ENCODE measurements at regions not wholly inside any gene's neighbourhood (a gene's known extent, or its start where the extent isn't known, plus 50 kb on each side); places are given as distances from the start of the nearest gene placed in this dataset.
"Not testable (repeated sequence)": the region's sequence is repeated elsewhere in the genome, so short reads cannot be mapped to it uniquely, and the experiment has no call there.

DNA sequence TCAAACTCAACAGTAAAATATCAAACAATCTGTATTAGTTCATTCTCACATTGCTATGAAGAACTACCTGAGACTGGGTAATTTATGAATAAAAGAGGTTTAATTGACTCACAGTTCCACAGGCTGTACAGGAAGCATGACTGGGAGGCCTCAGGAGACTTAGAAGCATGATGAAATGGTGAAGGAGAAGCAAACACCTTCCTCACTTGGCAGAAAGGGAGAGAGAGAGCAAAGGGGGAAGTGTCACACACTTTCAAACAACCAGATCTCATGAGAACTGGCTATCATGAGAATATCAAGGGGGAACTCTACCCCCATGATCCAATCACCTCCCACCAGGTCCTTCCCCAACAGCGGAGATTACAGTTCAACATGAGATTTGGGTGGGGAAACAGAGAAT is 198.5 kb upstream of the CRIM1 start:
- not testable (repeated sequence) for DNase-seq

GRCh38 chr2:36147670-36148390 is 207.7 kb upstream of the CRIM1 start:
- DNase-seq, result no peak

DNA sequence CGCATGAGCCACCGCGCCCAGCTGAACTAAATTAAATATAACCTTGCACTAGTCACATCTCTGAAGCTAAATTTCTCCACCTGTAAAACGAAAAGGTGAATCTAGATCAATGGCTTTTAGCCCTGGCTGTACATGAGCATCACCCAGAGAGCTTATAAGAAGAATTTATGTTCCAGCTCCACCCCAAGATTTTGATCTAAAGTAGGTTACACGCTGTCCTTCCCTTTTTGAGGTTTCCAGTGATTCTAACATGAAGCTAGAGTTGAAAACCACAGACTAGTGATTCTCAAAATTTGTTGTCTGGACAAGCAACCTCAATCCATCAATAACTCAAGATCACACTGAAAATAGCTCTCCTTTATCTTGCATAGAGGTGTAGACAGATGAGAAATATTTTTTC is 208.8 kb upstream of the CRIM1 start:
- DNase-seq, result no peak

GRCh38 chr2:36140391-36140790 is 215.2 kb upstream of the CRIM1 start:
- no peak for DNase-seq

DNA sequence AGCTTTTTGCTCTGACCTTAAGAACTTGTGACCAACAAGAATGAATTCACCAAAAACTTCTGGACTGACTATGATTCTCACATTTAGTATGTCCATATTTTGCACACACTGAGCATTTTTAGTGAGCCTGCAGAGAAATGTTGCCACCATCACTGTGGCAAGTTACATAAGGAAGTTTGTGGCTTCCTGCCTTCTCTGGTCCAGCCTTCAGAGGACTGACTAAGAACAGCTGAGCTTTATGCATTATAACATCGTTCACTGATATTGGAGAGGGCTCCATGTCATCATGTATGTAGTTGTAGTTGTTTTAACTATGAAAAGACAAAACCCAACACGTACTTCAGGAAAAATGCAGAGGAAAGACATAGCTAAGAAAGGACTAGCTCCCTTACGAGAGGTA is 218.0 kb upstream of the CRIM1 start:
- DNase-seq, result no peak

DNA sequence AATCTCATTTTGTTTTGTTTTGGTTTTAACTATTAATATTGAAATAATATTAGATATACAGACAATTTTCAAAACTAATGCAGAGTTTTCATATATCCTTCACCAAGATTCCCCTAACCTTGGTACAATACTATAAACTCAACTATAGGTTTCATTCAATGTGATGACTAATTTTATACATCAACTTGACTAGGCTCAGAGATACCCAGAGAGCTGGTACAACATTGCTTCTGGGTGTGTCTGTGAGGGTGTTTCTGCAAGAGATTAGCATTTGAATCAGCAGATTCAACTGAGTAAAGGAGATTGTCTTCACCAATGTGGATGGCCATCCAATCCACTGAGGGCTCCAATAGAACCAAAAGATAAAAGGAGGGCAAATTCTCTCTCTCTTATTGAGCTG is 221.3 kb upstream of the CRIM1 start:
- no peak for DNase-seq

- no peak for DNase-seq
Measured at GRCh38 chr2:36128359-36128758, 227.2 kb upstream of the CRIM1 start.

DNA sequence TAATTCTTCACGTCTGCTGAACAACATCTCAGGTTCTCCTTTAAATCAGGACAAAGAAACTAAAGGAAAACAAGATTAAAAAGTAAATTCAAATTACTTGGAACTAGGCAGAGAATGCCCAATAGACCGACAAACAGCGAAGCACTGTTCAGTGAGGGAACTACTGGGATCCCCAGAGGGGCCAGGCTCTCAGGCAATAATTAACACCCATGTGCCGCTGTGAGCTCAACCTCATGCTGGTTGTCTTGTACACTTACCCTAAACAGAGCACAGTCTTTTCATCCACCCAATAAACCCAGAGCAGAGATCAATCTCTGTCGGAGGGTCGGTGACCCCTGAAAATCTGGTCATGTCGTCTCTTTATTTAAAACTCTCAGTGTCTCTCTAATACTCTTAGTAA is 229.9 kb upstream of the CRIM1 start:
- no peak for DNase-seq

DNA sequence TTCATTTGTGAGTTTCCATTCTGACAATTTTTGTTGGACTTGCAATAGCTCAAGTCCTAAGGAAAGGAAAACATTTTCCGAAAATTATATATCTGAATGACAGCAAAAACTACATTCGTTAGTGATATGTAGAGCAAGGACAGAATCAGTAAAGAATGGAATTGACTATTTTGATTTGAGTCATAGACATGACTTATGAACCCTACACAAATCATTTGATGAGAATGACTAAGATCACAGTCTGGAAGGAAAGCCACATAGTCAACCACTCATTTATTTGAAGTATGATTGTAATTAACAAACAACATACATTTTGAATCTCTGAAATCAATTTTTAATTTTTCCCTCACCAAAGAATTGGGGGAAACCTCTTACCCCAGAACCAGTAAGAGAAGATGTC is 231.6 kb upstream of the CRIM1 start:
- DNase-seq, result no peak

GRCh38 chr2:36097022-36097421 is 258.6 kb upstream of the CRIM1 start:
- DNase-seq, result no peak

GRCh38 chr2:36091844-36092741 is 263.5 kb upstream of the CRIM1 start:
- not testable (repeated sequence) for DNase-seq

DNA sequence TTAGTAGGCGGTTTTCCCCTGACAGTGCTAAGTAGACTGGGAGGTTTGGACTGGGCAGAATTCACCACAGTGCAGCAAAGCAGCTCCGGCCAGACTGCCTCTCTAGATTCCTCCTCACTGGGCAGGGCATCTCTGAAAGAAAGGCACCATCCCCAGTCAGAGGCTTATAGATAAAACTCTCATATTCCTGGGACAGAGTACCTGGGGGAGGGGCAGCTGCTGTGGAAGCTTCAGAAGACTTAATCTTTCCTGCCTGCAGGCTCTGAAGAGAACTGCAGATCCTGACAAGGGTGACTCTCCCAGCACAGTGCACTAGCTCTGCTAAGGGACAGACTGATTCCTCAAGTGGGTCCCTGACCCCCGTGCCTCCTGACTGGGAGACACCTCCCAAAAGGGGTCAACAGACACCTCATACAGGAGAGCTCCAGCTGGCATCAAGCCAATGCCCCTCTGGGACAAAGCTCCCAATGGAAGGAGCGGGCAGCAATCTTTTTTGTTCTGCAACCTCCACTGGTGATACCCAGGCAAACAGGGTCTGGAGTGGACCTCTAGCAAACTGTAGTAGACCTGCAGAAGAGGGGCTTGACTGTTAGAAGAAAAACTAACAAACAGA is 266.8 kb upstream of the CRIM1 start:
- no peak for DNase-seq

DNA sequence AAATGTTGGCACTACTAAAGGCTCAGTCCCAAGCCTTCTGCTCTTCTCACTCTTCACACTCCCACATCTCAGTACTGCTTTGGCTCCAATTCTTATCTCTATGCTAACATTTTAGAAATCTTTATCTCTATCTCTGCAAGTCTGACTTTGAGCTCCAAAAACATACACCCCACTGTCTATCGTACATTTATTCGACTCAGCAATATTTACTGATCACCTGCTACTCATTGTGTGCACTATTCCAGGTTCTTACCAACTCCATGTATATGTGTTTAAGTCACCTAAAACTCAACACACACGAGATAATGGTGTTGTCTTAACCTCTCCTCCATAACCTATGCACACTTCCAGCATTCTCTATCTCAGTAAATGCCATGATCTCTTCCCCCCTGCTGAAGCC is 268.2 kb upstream of the CRIM1 start:
- no peak for DNase-seq

GRCh38 chr2:36079793-36080192 is 275.8 kb upstream of the CRIM1 start:
- DNase-seq, result no peak

- DNase-seq, result no peak
Measured at GRCh38 chr2:36074008-36074407, 281.6 kb upstream of the CRIM1 start.

DNA sequence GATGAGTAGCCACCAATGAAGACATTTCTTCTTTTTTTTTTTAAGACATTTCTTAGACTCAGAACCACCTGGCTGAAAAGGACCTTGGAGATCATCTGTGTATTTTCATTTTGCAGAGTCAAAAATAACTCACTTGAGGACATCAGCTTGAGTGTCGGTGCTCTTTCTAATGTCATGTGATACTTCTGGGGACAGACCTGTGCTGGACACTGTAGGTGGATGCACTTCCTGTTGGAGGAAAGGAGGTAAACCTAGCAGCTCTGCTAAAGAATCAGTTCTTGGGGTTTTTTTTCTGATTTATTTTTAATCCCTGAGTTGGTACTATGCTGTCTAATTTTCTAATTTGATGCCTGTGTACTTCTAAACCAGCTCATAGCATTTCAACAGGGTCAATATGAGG is 283.9 kb upstream of the CRIM1 start:
- DNase-seq, result no peak

DNA sequence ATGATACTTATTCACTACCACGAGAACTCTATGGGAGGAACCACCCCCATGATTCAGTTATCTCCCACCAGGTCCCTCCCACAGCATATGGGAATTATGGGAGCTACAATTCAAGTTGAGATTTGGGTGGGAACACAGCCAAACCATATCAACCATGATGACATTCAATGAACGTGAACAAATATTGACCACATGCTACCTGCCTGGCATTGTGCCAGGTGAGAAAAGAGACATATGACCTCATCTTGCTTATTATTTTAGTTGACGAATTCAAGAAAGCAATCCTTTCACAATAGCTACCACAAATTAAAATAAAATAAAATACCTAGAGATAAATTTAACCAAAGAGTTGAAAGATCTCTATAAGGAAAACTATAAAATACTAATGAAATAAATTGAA is 286.5 kb upstream of the CRIM1 start:
- DNase-seq, result no peak

DNA sequence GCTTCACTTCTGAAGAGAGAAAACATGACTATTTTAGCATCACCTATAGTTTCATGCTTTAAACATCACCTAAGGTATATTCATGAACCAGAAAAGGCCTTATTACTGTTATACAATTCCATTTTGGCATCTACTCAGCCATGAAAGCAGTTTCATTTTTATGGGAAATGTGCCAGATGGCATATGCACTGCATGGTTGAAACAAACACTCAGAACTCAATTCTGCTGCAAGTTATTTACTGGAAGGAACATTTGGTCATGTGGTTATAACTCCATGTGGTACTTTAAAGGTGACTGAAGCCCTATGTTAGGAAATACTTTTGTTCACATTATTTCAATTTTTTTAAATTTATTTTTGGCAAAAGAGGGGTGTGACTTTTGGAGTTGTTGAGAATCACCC is 287.5 kb upstream of the CRIM1 start:
- no peak for DNase-seq

- no peak for DNase-seq
Measured at GRCh38 chr2:36060133-36060532, 295.4 kb upstream of the CRIM1 start.

DNA sequence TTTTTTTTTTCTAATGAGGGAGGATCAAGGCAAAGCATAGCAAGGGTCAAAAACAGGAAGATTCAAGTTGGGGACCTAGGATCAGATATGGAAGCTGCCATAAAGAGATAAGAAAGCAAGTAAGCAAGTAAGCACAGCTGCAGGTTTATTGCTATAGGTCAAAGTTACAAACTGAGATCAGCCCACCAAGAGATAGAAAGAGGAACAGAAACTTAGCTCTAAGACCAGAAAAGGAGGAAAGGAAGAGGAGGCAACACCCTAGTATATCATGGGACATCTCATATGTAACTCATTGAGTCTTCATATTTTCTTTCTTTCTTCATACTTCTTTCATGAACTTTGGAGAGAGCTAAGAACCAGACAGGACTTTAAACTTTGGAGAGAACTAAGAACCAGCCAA is 295.9 kb upstream of the CRIM1 start:
- DNase-seq, result no peak

DNA sequence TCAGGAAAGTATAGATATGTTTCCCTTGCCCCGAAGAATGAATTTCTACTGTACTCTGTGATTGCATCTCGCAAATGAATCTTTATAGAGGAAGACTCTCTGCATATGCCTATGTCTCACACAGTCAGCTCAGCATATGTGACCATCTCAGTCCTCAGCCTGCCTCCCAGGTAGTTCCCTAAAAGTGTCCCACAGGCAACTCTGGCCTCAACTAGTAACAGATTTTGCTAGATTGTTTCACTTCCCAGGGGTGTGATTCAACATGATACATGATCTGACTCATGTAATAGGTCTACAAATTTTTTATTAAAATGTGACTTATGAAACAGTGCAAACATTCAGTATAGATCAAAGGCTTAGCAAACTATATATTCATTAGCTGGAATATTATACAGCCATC is 296.6 kb upstream of the CRIM1 start:
- no peak for DNase-seq

GRCh38 chr2:36058076-36058475 is 297.5 kb upstream of the CRIM1 start:
- no peak for DNase-seq

- no peak for DNase-seq
Measured at GRCh38 chr2:36052819-36053218, 302.8 kb upstream of the CRIM1 start.

- DNase-seq, result no peak
Measured at GRCh38 chr2:36044411-36044810, 311.2 kb upstream of the CRIM1 start.
